ENCODE measurements at regions not wholly inside any gene's neighbourhood (a gene's known extent, or its start where the extent isn't known, plus 50 kb on each side); places are given as distances from the start of the nearest gene placed in this dataset.

DNA sequence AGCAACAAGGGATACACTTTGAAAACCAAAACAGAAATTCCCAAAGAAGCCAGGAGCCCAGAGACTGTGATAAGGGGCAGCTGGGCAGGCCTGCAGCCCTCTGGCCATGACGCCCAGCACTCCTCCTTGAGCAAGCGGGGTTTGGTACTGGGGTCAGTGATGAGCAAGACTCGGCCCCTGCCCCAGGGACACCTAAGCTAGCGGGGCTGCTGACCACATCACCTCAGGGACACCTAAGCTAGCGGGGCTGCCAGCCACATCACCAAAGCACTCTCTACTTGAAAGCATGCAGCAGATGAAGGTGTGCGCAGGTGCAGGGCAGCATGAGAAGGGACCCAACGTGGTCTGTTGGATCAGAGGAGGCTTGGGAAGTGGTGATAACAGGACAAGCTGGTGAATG lies 108.0 kb upstream of the PPP2R2D start:
- Mint-ChIP-seq H3K27ac (no peak overlapping the region), H3K9me3 (no peaks in the 10 kb centered on the region), H3K27me3 (no peaks in the 10 kb centered on the region), H3K4me3 (no peak overlapping the region), H3K36me3 (ENCODE audit: low read depth) (no peaks in the 10 kb centered on the region), H3K4me1 (no peaks in the 10 kb centered on the region)
- POLR2A ChIA-PET, result no interaction called here
- CTCF ChIA-PET, result no interaction called here
- no peak for DNase-seq

DNA sequence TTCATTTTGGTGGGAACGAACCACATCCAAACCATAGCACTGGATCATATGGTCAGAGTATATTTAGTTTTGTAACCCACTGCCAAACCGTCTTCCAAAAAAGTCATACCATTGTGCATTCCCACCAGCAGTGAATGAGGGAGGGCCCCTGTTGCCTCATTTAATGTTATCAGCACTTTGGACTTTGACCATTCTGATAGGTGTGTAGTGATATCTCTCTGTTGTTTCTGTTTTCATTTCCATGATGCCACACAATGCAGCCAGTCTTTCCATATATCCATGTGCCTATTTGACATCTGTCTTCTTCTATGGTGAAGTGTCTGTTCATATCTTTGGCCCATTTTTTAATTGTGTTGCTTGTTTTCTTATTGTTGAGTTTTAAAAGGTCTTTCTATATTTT lies 105.0 kb upstream of the PPP2R2D start:
- H3K27ac Mint-ChIP-seq, result no peak overlapping the region
- H3K4me1 Mint-ChIP-seq, result no peaks in the 10 kb centered on the region
- H3K9me3 Mint-ChIP-seq, result peaks cover 8% of the 10 kb centered on the region
- no peaks in the 10 kb centered on the region for H3K36me3 Mint-ChIP-seq (ENCODE audit: low read depth)
- CTCF ChIA-PET, result no interaction called here
- DNase-seq, result no peak
- no peak overlapping the region for H3K4me3 Mint-ChIP-seq
- POLR2A ChIA-PET, result no interaction called here
- H3K27me3 Mint-ChIP-seq, result peaks cover 3% of the 10 kb centered on the region

DNA sequence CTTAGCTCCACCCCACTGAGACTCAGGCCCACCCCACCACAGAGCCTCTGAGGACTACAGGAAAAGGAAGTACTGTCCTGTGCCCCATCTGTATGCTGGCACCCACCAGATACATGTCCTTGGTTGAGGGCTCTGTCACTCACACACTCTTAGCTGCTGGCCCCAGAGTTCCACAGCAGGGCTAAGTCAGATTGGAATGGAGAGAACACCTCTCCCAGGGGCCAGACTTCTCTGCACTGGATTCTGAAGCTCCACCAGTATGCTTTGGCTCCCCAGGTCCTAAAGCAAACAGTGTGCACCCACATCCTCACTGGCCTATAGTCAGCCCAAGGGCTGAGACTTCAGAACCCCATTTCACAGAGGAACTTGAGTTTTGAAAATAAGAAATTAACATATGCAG lies 103.2 kb upstream of the PPP2R2D start:
- no peaks in the 10 kb centered on the region for H3K36me3 Mint-ChIP-seq (ENCODE audit: low read depth)
- H3K27ac Mint-ChIP-seq, result no peak overlapping the region
- H3K27me3 Mint-ChIP-seq, result peaks cover 3% of the 10 kb centered on the region
- ChIA-PET POLR2A (no interaction called here), CTCF (no interaction called here)
- DNase-seq, result no peak
- no peaks in the 10 kb centered on the region for H3K4me1 Mint-ChIP-seq
- no peak overlapping the region for H3K4me3 Mint-ChIP-seq
- H3K9me3 Mint-ChIP-seq, result peaks cover 8% of the 10 kb centered on the region

DNA sequence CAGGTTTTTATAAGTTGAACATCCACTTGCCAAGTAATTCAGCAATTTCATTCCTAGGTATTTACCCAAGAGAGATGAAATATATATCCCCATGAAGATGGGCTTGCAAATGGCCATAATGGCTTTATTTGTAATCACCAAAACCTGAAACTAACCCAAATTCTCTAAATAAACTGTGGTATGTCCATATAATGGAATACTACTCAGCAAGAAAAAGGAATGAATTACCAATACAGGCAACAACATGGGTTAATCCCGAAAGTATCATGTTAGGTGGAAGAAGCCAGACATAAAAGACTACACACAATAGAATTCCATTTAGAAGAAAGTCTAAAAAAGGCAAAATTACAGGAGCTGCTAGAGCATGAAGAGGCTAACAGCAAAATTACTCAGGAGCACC lies 101.4 kb upstream of the PPP2R2D start:
- Mint-ChIP-seq H3K27ac (no peak overlapping the region), H3K9me3 (peaks cover 8% of the 10 kb centered on the region), H3K4me1 (no peaks in the 10 kb centered on the region), H3K36me3 (ENCODE audit: low read depth) (no peaks in the 10 kb centered on the region), H3K27me3 (peaks cover 3% of the 10 kb centered on the region), H3K4me3 (no peak overlapping the region)
- POLR2A ChIA-PET, result no interaction called here
- no peak for DNase-seq
- CTCF ChIA-PET, result no interaction called here

DNA sequence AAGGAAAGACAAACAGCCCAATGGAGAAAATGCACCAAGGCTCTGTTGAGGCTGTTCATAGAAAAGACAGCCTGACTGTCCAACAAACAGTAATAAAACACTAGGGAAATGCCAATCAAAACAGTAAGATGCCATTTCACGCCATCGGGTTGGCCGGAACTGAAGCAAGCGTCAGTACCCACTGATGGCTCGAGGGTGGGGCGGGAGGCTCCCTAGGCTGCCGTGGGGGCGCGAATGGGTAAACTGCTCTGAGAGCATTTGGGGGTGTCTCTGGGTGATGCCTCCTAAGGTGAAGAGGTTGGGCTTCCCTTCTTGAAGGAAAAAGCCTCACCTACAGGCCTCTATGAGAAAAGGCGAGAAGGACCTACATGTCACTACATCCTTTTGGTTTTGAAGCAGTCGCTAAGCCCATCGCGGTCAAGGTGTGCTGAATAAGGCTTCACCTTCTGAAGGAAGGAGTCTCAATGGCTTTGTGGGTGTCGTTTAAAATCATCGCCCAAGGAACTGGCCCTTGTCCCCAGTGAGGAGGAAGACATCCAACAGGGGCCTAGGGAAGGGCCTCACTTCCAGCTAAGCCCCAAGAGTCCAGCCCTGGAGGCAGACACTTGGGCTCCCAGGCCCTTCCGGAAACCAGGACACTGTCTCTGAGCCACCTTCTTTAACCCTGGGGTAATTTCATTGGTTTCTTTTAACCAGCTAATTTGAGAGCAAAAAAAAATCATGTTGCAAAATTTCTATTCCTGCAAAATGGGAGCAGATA lies 98.5 kb upstream of the PPP2R2D start:
- H3K4me1 Mint-ChIP-seq, result no peaks in the 10 kb centered on the region
- no peak for DNase-seq
- H3K36me3 Mint-ChIP-seq (ENCODE audit: low read depth), result no peaks in the 10 kb centered on the region
- no peak overlapping the region for H3K4me3 Mint-ChIP-seq
- ChIA-PET POLR2A (no interaction called here), CTCF (no interaction called here)
- H3K9me3 Mint-ChIP-seq, result peaks cover 8% of the 10 kb centered on the region
- H3K27me3 Mint-ChIP-seq, result peaks cover 3% of the 10 kb centered on the region
- no peak overlapping the region for H3K27ac Mint-ChIP-seq

DNA sequence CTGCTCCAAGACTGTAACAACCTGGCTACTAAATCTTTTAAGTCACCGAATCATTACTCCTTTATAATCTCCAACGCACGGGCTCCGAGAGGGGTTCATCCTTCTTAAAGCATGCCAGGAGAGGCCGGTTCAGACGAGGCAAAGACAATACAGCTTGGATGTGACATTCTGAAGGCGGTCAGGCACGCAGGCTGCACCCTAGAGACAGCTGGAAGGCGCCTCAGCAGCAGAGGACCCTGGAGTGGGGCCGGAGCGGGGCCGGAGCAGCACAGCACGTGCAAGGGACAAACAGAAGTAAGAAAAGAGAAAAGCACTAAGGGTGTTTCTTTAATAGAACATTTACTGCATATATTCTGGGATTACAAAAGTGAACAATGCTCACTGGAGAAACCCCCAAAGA lies 97.8 kb upstream of the PPP2R2D start:
- Mint-ChIP-seq H3K4me1 (no peaks in the 10 kb centered on the region), H3K36me3 (ENCODE audit: low read depth) (no peaks in the 10 kb centered on the region), H3K9me3 (peaks cover 7% of the 10 kb centered on the region), H3K4me3 (no peak overlapping the region), H3K27ac (no peak overlapping the region), H3K27me3 (peaks cover 3% of the 10 kb centered on the region)
- DNase-seq, result no peak
- CTCF ChIA-PET, result no interaction called here
- POLR2A ChIA-PET, result no interaction called here

DNA sequence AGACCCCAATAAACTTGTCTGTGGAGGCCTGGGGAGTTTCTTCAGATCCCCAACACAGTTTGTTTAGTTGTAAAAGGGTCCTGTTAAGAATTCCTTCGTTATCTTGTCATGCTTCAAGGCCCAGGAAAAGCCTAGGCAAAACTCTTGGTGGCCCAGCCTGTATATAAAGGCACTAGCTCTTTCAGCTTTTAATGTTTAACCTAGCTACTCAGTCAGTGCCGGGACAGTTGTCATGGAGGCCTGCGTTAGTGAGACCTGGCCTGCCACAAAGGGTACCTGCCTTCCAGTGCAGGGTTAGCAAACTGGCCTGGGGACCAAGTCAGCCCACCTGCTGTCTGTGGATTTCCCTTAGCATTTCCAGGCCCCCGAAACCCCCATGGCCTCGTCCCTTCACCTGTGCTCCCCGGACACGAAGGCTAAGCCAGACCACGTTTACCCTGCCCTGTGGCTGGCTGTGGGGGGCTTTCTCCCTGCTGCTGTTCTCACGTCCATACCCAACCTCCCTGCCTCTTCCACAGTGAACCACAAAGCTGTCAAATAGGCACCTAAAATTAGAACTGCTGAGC lies 96.9 kb upstream of the PPP2R2D start:
- Mint-ChIP-seq H3K4me3 (no peak overlapping the region), H3K27ac (no peak overlapping the region), H3K4me1 (no peaks in the 10 kb centered on the region), H3K36me3 (ENCODE audit: low read depth) (no peaks in the 10 kb centered on the region), H3K27me3 (no peaks in the 10 kb centered on the region), H3K9me3 (peaks cover 6% of the 10 kb centered on the region)
- peak; percentile 5 for DNase-seq
- CTCF ChIA-PET, result no interaction called here
- POLR2A ChIA-PET, result no interaction called here

DNA sequence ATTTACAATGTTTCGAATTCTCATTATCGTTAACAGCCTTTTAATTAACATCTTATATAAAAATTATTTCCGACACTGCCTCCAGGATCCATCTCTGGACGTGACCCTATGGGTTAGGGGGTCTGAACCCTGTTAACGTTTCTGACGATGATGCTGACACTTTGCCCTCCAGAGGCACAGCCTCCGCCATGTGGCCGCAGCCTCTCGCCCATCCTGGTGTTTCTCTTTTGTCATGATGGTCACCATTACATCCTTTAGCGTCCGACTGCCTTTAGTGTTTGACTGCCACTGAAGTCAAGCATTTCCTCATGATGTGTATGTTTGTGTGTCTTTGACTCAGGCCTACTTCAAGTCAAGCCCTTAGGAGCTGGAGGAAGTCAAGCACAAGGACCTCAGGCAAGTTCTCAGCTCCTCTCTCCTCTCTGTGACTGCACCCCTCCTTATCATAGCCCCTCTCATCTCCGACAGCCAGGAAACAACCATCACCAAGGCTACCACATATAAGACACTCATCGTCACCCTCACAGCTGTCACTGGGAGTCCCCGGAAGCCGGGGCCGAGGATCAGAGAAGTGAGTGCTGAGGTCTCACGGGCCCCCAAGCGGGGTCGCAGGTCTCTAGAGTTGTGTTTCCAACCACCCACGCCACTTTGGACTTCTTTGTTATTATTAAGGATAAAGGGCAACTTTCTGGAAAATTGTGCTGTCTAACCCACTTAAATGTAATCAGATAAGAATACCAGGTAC lies 96.1 kb upstream of the PPP2R2D start:
- Mint-ChIP-seq H3K36me3 (ENCODE audit: low read depth) (no peaks in the 10 kb centered on the region), H3K9me3 (peaks cover 3% of the 10 kb centered on the region), H3K4me1 (no peaks in the 10 kb centered on the region), H3K27me3 (no peaks in the 10 kb centered on the region), H3K4me3 (no peak overlapping the region), H3K27ac (no peak overlapping the region)
- DNase-seq, result peak; percentile 1
- ChIA-PET POLR2A (no interaction called here), CTCF (no interaction called here)

DNA sequence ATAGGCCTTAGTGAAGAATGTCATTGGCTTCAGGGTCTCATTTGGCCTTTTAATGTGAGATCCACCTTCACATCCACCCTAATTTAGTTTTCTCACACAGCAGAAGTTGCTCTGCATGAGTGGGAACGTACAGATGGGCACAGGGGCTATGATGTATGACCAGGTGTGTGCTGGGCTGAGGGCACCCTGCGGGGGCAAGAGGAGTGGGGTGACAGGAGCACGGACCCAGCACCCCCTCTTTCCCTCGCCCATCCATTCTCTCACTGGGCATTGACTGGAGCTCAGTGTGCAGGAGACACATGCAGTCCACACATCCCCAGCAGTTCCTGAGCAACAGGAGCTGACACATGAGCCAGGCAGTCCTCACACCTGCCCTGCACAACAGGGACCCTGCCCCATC lies 95.1 kb upstream of the PPP2R2D start:
- no peaks in the 10 kb centered on the region for H3K9me3 Mint-ChIP-seq
- H3K36me3 Mint-ChIP-seq (ENCODE audit: low read depth), result no peaks in the 10 kb centered on the region
- H3K4me1 Mint-ChIP-seq, result no peaks in the 10 kb centered on the region
- DNase-seq, result no peak
- CTCF ChIA-PET, result no interaction called here
- no peaks in the 10 kb centered on the region for H3K27me3 Mint-ChIP-seq
- POLR2A ChIA-PET, result no interaction called here
- H3K4me3 Mint-ChIP-seq, result no peak overlapping the region
- H3K27ac Mint-ChIP-seq, result no peak overlapping the region

DNA sequence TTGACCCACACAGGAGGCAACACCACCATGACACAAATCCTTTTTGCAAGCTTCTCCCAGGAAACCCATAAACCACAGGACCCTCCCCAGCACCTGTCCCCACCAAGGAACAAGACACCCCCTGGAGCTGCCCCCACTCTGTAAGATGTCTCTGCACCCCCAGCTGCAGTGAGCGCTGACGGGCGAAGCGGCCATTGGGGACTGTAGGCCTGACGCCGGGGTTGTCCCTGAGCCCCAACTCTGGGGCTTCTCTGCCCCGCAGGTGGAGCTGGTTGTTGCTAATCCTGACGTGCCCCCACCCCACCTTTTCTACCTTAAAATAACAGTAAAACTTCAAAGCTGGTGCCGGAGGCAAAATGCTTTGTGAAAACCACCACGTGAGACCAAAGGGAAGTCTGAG lies 94.7 kb upstream of the PPP2R2D start:
- CTCF ChIA-PET, result no interaction called here
- H3K4me1 Mint-ChIP-seq, result no peaks in the 10 kb centered on the region
- H3K9me3 Mint-ChIP-seq, result no peaks in the 10 kb centered on the region
- POLR2A ChIA-PET, result no interaction called here
- no peaks in the 10 kb centered on the region for H3K36me3 Mint-ChIP-seq (ENCODE audit: low read depth)
- no peak overlapping the region for H3K27ac Mint-ChIP-seq
- peak; percentile 11 for DNase-seq
- no peaks in the 10 kb centered on the region for H3K27me3 Mint-ChIP-seq
- no peak overlapping the region for H3K4me3 Mint-ChIP-seq

DNA sequence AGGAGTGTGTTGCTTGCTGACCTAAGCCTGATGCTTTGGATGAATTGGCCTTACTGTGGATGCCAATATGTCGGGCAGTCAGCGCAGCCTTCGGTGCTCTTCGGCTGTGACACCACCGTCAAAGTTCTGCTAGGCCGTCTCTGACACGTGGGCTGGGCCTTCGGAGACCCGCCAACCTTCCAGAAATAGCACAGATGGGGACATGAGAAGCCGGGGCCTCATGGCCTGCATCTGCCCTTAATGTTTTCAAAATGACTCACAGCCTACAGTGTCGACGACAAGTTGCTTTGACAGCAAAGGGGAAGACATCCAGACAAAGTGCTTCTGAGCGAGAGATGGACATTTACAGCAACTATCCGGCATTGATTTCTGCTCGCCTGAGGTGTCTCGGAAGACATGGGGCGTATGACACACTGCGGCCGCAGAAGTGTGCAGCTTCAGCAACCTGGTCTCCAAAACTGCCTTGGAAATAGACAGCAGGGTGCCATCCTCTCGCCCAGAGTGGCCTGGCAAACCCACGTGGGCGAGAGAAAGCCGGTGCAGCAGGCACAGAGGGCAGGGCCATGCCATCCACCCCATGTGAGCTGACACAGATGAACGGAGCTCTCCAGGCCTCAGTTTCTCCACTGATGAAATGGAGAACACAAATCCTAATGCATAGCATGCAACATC lies 94.0 kb upstream of the PPP2R2D start:
- no peak for DNase-seq
- H3K4me1 Mint-ChIP-seq, result no peaks in the 10 kb centered on the region
- no peaks in the 10 kb centered on the region for H3K9me3 Mint-ChIP-seq
- H3K27ac Mint-ChIP-seq, result no peak overlapping the region
- CTCF ChIA-PET, result no interaction called here
- no peaks in the 10 kb centered on the region for H3K27me3 Mint-ChIP-seq
- POLR2A ChIA-PET, result no interaction called here
- no peaks in the 10 kb centered on the region for H3K36me3 Mint-ChIP-seq (ENCODE audit: low read depth)
- H3K4me3 Mint-ChIP-seq, result no peak overlapping the region

DNA sequence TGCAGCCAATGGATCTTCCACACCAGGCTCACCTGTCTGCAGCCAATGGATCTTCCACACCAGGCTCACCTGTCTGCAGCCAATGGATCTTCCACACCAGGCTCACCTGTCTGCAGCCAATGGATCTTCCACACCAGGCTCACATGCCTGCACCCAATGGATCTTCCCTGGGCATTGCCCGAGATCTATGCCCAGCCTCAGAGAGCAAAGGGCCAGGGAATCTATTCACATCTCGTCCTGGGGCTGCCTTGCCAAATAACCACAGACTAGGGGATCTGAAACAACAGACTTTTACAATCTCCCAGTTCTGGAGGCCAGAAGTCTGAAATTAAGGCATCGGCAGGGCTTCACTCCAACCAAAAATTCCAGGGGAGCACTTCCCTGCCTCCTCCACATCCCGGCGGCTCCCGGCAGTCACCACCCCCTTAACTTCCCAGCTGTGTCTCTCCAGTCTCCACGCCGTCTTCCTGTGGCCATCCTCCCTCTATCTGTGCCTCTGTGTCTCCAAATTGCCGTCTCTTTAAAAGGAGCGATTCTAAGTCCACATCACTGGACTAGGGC lies 92.4 kb upstream of the PPP2R2D start:
- Mint-ChIP-seq H3K36me3 (ENCODE audit: low read depth) (no peaks in the 10 kb centered on the region), H3K4me1 (no peaks in the 10 kb centered on the region), H3K4me3 (no peak overlapping the region), H3K27me3 (no peaks in the 10 kb centered on the region), H3K9me3 (no peaks in the 10 kb centered on the region), H3K27ac (no peak overlapping the region)
- POLR2A ChIA-PET, result no interaction called here
- no peak for DNase-seq
- CTCF ChIA-PET, result no interaction called here

DNA sequence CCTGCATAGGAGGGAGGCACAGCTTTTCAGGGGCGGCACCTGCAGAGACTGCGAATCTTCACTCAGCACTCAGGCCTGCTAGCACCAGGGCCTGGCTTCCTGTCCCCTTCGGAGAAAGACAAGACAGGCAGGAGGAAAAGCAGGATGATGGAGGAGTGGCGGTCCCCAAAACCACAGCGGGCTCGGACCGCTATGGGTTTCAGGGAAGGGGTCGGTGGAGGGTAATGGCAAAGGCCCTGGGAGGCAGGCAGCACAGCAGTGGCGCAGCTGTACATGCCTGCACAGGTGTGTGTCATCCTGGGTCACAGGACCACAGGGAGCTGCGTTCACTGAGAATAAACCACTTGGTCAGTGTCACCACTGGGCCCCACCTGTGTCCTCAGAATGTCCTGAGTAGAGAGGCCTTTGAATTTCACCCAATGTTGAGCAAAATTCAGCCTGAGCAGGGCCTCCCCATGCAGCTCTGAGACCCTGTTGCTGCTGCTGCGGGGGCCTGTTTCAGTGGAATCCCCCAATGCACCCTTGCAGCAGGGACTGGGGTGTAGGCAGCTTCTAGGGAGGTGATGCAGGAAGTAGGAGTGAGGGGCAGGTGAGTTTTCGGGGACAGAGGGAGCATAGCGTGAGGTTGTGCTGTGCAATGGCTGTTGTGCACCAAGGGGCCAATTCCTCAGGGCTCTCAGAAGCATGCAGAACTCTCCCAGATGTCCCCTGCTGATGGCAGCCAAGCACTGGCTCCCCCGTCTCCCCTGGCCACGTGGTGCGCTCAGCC lies 90.6 kb upstream of the PPP2R2D start:
- DNase-seq, result peak; percentile 8
- H3K4me3 Mint-ChIP-seq, result no peak overlapping the region
- no peaks in the 10 kb centered on the region for H3K4me1 Mint-ChIP-seq
- no peak overlapping the region for H3K27ac Mint-ChIP-seq
- CTCF ChIA-PET, result no interaction called here
- no peaks in the 10 kb centered on the region for H3K36me3 Mint-ChIP-seq (ENCODE audit: low read depth)
- no peaks in the 10 kb centered on the region for H3K9me3 Mint-ChIP-seq
- no peaks in the 10 kb centered on the region for H3K27me3 Mint-ChIP-seq
- POLR2A ChIA-PET, result no interaction called here
